ENCODE measurements at regions not wholly inside any gene's neighbourhood (a gene's known extent, or its start where the extent isn't known, plus 50 kb on each side); places are given as distances from the start of the nearest gene placed in this dataset.

DNA sequence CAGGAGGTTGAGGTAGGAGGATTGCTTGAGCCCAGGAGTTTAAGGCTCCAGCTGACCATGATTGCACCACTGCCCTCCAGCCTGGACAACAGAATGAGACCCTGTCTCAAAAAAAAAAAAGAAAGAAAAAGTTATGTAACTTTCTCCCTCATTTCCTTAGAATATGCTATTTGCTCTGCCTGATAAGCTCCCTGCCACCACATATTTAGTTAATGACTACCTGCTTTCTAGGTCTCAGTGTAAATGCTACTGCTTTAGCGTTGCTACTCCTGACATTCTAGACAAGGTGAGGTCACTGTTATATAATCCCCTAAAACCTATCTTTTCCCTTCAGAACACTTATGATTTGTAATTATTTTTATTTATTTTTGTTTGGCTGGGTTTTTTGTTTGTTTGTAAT, 86.3 kb upstream of the AMN1 start:
- Histone ChIP-seq H2AK5ac (ENCODE audit: low read depth, low read length) (no peak overlapping the region), H3K9ac (replicated peaks in 1 of 4; ENCODE audit: extremely low read depth in 1 of 4, low read depth in 3 of 4, low read length in 3 of 4) (no peak overlapping the region), H3K23me2 (ENCODE audit: low read depth, low read length) (no peaks in the 10 kb centered on the region), H2AFZ (ENCODE audit: low read length) (no peak overlapping the region), H4K5ac (ENCODE audit: insufficient read length, low read depth, low read length) (no peak overlapping the region), H3K14ac (ENCODE audit: insufficient read length) (no peak overlapping the region), H3K36me3 (ENCODE audit: control insufficient read depth in 2 of 4, insufficient read depth in 4 of 4, low read length in 3 of 4) (no peaks in the 10 kb centered on the region), H2BK120ac (replicated peaks; ENCODE audit: low read depth, low read length) (no peak overlapping the region), H3K9me3 (ENCODE audit: insufficient read depth in 2 of 2, low read depth in 1 of 2, low read length in 1 of 2) (no peaks in the 10 kb centered on the region), H3K56ac (replicated peaks; ENCODE audit: insufficient read length, low read depth, low read length) (no peak overlapping the region), H3K18ac (ENCODE audit: extremely low read depth, low read length) (no peak overlapping the region), H3K27me3 (replicated peaks in 1 of 4; ENCODE audit: control insufficient read depth in 3 of 4, extremely low read depth in 1 of 4, insufficient read depth in 3 of 4, low read length in 3 of 4) (no peaks in the 10 kb centered on the region), H3K23ac (ENCODE audit: insufficient read length) (no peak overlapping the region), H3K4me2 (ENCODE audit: insufficient read depth in 1 of 2, low read depth in 2 of 2, low read length in 2 of 2) (no peak overlapping the region), H3K4me3 (ENCODE audit: extremely low read depth in 1 of 4, insufficient read depth in 2 of 4, low read depth in 3 of 4, low read length in 4 of 4) (no peak overlapping the region), H2BK5ac (ENCODE audit: low read depth, low read length) (no peak overlapping the region), H2BK12ac (ENCODE audit: low read depth, low read length) (no peak overlapping the region), H2BK20ac (ENCODE audit: low read length) (no peak overlapping the region), H3K79me2 (ENCODE audit: control insufficient read depth in 1 of 2, insufficient read depth in 2 of 2, low read length in 2 of 2) (no peaks in the 10 kb centered on the region), H4K20me1 (replicated peaks in 1 of 2; ENCODE audit: control insufficient read depth in 1 of 2, insufficient read depth in 2 of 2, low read length in 2 of 2) (no peaks in the 10 kb centered on the region), H4K8ac (ENCODE audit: extremely low read depth, insufficient read depth, low read length) (no peak overlapping the region), H3K79me1 (ENCODE audit: low read depth, low read length) (no peaks in the 10 kb centered on the region), H2BK15ac (ENCODE audit: low read length) (no peak overlapping the region), H3K4me1 (replicated peaks in 1 of 4; ENCODE audit: control insufficient read depth in 3 of 4, insufficient read depth in 4 of 4, low read length in 3 of 4) (peaks cover 0 to 2% (median 0%) of the 10 kb centered on the region in 4 experiments; a peak in 4 of 7 replicates), H3K4ac (replicated peaks; ENCODE audit: insufficient read length, low read depth, low read length) (no peak overlapping the region), H3K27ac (ENCODE audit: low read depth, low read length) (no peak overlapping the region), H4K91ac (replicated peaks; ENCODE audit: insufficient read length, low read length) (no peak overlapping the region)
- 86% methylated on average over 1 of the region's 1 CpG; no CpG with 5 or more reads in 1 of the 2 experiments for WGBS, 2 experiments (ENCODE audit: extremely low coverage in 1 of 2, insufficient coverage in 1 of 2, insufficient read length in 1 of 2, insufficient replicate concordance in 2 of 2, low coverage in 1 of 2, low lambda C conversion rate in 2 of 2, missing lambda C conversion rate in 1 of 2)
- DNase-seq (ENCODE audit: low read depth in 1 of 2, low spot score in 2 of 2): no peak
- CTCF ChIA-PET (ENCODE audit: partially characterized antibody): interaction anchor here (0.6 to 1.6 kb wide), 4 partner anchors 42 to 527 kb away, joined by 3 to 5 read pairs (median 3); no protein-coding TSS in a partner anchor
- TF ChIP-seq POLR2A (IDR thresholded peaks at IDR 0.05; ENCODE audit: control extremely low read depth in 1 of 2, low read depth in 2 of 2, low read length in 2 of 2): no peak
- TF ChIP-seq JUN (IDR thresholded peaks at IDR 0.05; ENCODE audit: low read depth, low read length): no peak
- TF ChIP-seq CBX5 (IDR thresholded peaks at IDR 0.05; ENCODE audit: low read depth, low read length): no peak
- no peak for TF ChIP-seq SAP30 (IDR thresholded peaks at IDR 0.05; ENCODE audit: insufficient read depth, insufficient replicate concordance, low read length)
- POLR2A ChIA-PET (ENCODE audit: partially characterized antibody): no interaction called here
- FAIRE-seq: no peak

Data from H1 (cell line).